HG02840 (cell line): ENCODE measurements at regions not wholly inside any gene's neighbourhood (a gene's known extent, or its start where the extent isn't known, plus 50 kb on each side); places are given as distances from the start of the nearest gene placed in this dataset.
"Not testable (repeated sequence)": the region's sequence is repeated elsewhere in the genome, so short reads cannot be mapped to it uniquely, and the experiment has no call there.

Source experiments
- ATAC-seq: cut with Tn5 transposase; IDR thresholded peaks from one replicate; pipeline ENCODE4 v1.9.1; 2021; ENCODE audit warnings: mild to moderate bottlenecking, moderate library complexity, moderate number of reproducible peaks; ENCODE audit not compliant: unreplicated experiment, low FRiP score

- ATAC-seq = no peak
Measured at GRCh38 chr18:38751211-38751610, 1185.6 kb upstream of the CELF4 start.

- ATAC-seq = no peak
Measured at GRCh38 chr18:38750751-38751150, 1185.2 kb upstream of the CELF4 start.

- no peak for ATAC-seq
Measured at GRCh38 chr18:38747153-38747552, 1181.6 kb upstream of the CELF4 start.

- ATAC-seq = not testable (repeated sequence)
Measured at GRCh38 chr18:38720181-38720580, 1154.6 kb upstream of the CELF4 start.

- no peak for ATAC-seq
Measured at GRCh38 chr18:38718365-38718901, 1152.8 kb upstream of the CELF4 start.

- no peak for ATAC-seq
Measured at GRCh38 chr18:38709122-38709521, 1143.5 kb upstream of the CELF4 start.

GRCh38 chr18:38706373-38706772, 1140.8 kb upstream of the CELF4 start:
- no peak for ATAC-seq

- ATAC-seq = no peak
Measured at GRCh38 chr18:38698088-38698487, 1132.5 kb upstream of the CELF4 start.

- no peak for ATAC-seq
Measured at GRCh38 chr18:38695559-38696280, 1130.1 kb upstream of the CELF4 start.

- no peak for ATAC-seq
Measured at GRCh38 chr18:38693104-38693503, 1127.5 kb upstream of the CELF4 start.

- no peak for ATAC-seq
Measured at GRCh38 chr18:38690626-38691025, 1125.0 kb upstream of the CELF4 start.

GRCh38 chr18:38688416-38688815, 1122.8 kb upstream of the CELF4 start:
- no peak for ATAC-seq

- ATAC-seq = no peak
Measured at GRCh38 chr18:38670486-38670885, 1104.9 kb upstream of the CELF4 start.

GRCh38 chr18:38664929-38665328, 1099.3 kb upstream of the CELF4 start:
- no peak for ATAC-seq

GRCh38 chr18:38663682-38664081, 1098.1 kb upstream of the CELF4 start:
- ATAC-seq = no peak

GRCh38 chr18:38663270-38663669, 1097.7 kb upstream of the CELF4 start:
- no peak for ATAC-seq

GRCh38 chr18:38654946-38655345, 1089.3 kb upstream of the CELF4 start:
- ATAC-seq = no peak

- ATAC-seq = no peak
Measured at GRCh38 chr18:38651736-38652135, 1086.1 kb upstream of the CELF4 start.

- no peak for ATAC-seq
Measured at GRCh38 chr18:38648179-38648578, 1082.6 kb upstream of the CELF4 start.

- ATAC-seq = no peak
Measured at GRCh38 chr18:38646296-38646695, 1080.7 kb upstream of the CELF4 start.

GRCh38 chr18:38644875-38645641, 1079.5 kb upstream of the CELF4 start:
- ATAC-seq = no peak

GRCh38 chr18:38642711-38643110, 1077.1 kb upstream of the CELF4 start:
- ATAC-seq = no peak
